Left ventricle myocardium inferior (tissue), 1 donor: ENCODE measurements at regions not wholly inside any gene's neighbourhood (a gene's known extent, or its start where the extent isn't known, plus 50 kb on each side); places are given as distances from the start of the nearest gene placed in this dataset.

Experiments used
- DNase-seq: peaks from one replicate; pipeline ENCODE4 v3.0.0-alpha.2; 2020
- H3K27ac ChIP-seq: fragments of 200-600 bp; replicated peaks from 2 replicates; pipeline ENCODE4 v1.8.0; 2021
- H3K27me3 ChIP-seq: fragments of 200-600 bp; 2 replicates; pipeline ENCODE4 v1.8.0; 2021; ENCODE audit warnings: low read depth
- H3K36me3 ChIP-seq: fragments of 200-600 bp; 2 replicates; pipeline ENCODE4 v1.8.0; 2021
- H3K4me1 ChIP-seq: fragments of 200-600 bp; 2 replicates; pipeline ENCODE4 v1.8.0; 2021
- H3K4me3 ChIP-seq: fragments of 200-600 bp; 2 replicates; pipeline ENCODE4 v1.8.0; 2021; ENCODE audit warnings: mild to moderate bottlenecking, moderate library complexity
- H3K9me3 ChIP-seq: fragments of 200-600 bp; replicated peaks from 2 replicates; pipeline ENCODE4 v1.8.0; 2021
- intact Hi-C: fragments of 100-400 bp; cut with micrococcal nuclease; formaldehyde crosslinking; loops from one replicate; pipeline ENCODE4 v1.11.0; 2022
- TF ChIP-seq, protein P1 (sequence below): fragments of 200-600 bp; IDR thresholded peaks from 2 replicates; pipeline ENCODE4 v1.8.0; 2021; ENCODE audit warnings: antibody characterized with exemption, mild to moderate bottlenecking, borderline replicate concordance
- donor health status: DM: no; HTN: yes; CAD: no; lungs with severe emphysema.

DNA sequence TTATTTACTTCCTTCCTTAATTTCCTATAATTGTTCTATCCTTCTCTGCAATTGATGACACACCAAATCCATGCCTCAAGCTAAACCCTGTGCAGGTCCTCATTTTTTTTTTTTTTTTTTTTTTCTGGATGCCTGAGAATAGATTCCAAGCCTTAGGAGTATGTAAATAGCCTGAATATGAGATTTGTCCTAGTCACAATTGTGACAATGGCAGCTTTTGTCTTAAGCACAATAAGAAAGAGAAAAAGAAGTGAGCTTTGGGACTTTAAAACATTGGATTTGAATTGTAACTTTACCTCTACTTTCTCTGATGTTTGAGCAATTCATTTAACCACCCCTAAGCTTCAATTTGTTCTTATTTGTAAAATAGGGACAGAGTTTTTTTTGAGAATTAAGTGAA lies 280.5 kb downstream of the TUSC1 start:
- no peak for DNase-seq
- Histone ChIP-seq H3K9me3 (no peaks in the 10 kb centered on the region), H3K4me1 (no peaks in the 10 kb centered on the region), H3K36me3 (no peaks in the 10 kb centered on the region), H3K27ac (no peak overlapping the region), H3K4me3 (no peak overlapping the region), H3K27me3 (no peaks in the 10 kb centered on the region)
- intact Hi-C loops: no loop called here
- TF ChIP-seq, protein P1, sequence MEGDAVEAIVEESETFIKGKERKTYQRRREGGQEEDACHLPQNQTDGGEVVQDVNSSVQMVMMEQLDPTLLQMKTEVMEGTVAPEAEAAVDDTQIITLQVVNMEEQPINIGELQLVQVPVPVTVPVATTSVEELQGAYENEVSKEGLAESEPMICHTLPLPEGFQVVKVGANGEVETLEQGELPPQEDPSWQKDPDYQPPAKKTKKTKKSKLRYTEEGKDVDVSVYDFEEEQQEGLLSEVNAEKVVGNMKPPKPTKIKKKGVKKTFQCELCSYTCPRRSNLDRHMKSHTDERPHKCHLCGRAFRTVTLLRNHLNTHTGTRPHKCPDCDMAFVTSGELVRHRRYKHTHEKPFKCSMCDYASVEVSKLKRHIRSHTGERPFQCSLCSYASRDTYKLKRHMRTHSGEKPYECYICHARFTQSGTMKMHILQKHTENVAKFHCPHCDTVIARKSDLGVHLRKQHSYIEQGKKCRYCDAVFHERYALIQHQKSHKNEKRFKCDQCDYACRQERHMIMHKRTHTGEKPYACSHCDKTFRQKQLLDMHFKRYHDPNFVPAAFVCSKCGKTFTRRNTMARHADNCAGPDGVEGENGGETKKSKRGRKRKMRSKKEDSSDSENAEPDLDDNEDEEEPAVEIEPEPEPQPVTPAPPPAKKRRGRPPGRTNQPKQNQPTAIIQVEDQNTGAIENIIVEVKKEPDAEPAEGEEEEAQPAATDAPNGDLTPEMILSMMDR: no peak

DNA sequence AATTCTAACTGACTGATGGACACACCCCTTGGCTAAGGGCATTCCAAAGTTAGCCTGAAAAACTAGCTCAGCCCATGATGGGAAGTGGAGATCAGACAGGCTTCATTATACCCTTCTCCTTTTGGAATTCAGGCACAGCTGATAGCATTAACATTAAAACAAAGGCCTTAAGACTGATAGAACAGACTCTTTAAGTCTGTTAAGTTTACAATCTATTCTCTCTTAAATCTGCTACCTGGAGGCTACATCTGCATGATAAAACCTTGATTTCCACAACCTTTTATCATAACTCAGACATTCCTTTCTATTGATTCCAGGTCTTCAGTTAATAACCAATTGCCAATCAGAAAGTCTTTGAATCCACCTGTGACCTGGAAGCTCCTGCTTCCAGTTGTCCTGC lies 281.4 kb downstream of the TUSC1 start:
- no peak for DNase-seq
- no peak overlapping the region for H3K4me3 ChIP-seq
- H3K4me1 ChIP-seq: no peaks in the 10 kb centered on the region
- no peaks in the 10 kb centered on the region for H3K27me3 ChIP-seq
- H3K36me3 ChIP-seq: no peaks in the 10 kb centered on the region
- no peaks in the 10 kb centered on the region for H3K9me3 ChIP-seq
- H3K27ac ChIP-seq: no peak overlapping the region
- intact Hi-C loops: no loop called here
- TF ChIP-seq, protein P1: no peak

DNA sequence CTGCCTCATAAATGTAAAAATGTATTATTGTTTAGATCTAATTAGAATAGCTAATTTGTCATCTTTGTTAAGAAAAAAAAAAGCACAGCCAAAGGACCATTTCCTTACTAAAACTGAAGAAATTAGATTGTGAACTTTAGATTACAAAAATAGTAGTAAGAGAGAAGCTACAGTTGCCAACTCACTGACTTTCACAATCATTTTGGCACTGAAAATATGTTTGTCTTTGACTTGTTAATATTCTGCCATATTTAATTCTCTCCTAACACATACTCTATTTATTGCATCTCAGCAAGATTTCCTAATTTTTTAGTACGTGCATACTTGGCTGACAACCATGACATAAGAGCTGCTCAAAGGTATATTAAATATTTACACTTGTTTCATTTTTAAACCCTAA lies 297.1 kb downstream of the TUSC1 start:
- no peak for DNase-seq
- TF ChIP-seq, protein P1: no peak
- no peaks in the 10 kb centered on the region for H3K9me3 ChIP-seq
- no peaks in the 10 kb centered on the region for H3K27me3 ChIP-seq
- H3K27ac ChIP-seq: no peak overlapping the region
- no peak overlapping the region for H3K4me3 ChIP-seq
- no peaks in the 10 kb centered on the region for H3K4me1 ChIP-seq
- intact Hi-C loops: no loop called here
- H3K36me3 ChIP-seq: no peaks in the 10 kb centered on the region

DNA sequence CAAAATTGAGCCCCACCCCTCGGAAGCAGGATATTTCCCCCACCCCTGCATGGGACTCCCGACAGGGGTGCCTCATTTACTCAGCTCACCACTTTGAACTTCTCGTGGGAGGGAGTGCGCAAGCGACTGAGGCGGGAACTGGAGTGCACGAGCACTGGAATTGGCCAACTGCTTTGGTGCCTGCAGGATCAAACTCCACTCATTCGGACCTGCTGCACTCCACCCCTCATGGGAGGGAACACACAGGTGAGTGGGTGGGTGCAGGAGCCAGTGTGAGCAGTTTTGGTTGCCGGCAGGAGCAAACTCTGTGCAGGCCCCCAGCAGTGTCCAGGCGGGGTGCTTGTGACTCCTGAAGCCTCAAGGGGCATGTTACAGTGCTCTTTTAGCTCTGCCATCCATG lies 301.2 kb downstream of the TUSC1 start:
- no peaks in the 10 kb centered on the region for H3K4me1 ChIP-seq
- no peaks in the 10 kb centered on the region for H3K36me3 ChIP-seq
- TF ChIP-seq, protein P1: no peak
- no peak for DNase-seq
- peaks cover 14% of the 10 kb centered on the region for H3K9me3 ChIP-seq
- no peaks in the 10 kb centered on the region for H3K27me3 ChIP-seq
- intact Hi-C loops: no loop called here
- no peak overlapping the region for H3K27ac ChIP-seq
- no peak overlapping the region for H3K4me3 ChIP-seq

DNA sequence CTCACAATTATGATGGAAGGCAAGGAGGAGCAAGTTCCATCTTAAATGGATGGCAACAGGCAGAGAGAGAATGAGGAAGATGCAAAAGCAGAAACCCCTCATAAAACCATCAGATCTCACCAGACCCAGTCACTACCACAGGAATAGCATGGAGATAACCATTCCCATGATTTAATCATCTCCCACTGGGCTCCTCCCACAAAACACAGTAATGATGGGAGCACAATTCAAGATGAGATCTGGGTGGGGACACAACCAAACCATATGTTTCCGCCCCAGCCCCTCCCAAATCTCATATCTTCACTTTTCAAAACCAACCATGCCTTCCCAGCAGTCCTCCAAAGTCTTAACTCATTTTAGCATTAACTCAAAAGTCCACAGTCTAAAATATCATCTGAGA lies 304.0 kb downstream of the TUSC1 start:
- H3K36me3 ChIP-seq: no peaks in the 10 kb centered on the region
- H3K4me3 ChIP-seq: no peak overlapping the region
- intact Hi-C loops: no loop called here
- no peaks in the 10 kb centered on the region for H3K27me3 ChIP-seq
- no peak overlapping the region for H3K27ac ChIP-seq
- TF ChIP-seq, protein P1: no peak
- DNase-seq: no peak
- H3K4me1 ChIP-seq: no peaks in the 10 kb centered on the region
- H3K9me3 ChIP-seq: peaks cover 14% of the 10 kb centered on the region

DNA sequence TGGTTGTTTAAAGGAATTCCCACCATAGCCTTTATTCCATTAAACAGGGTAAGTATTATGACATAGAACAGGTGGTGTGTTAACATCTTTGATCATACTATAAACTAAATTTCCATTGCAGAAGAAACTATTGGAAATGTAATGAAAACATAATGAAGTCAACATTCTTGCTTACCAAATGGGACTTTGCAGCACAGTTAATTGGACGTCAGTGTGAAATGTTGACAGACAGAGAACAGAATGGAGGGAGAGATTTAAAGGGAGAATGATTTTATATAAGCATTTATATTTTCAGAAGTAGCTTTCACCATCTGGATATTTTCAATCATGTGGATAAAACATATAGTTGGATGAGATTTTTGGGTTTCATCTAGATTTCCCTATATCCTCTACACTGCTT lies 311.3 kb downstream of the TUSC1 start:
- TF ChIP-seq, protein P1: no peak
- Histone ChIP-seq H3K27ac (no peak overlapping the region), H3K9me3 (no peaks in the 10 kb centered on the region), H3K4me1 (no peaks in the 10 kb centered on the region), H3K36me3 (no peaks in the 10 kb centered on the region), H3K27me3 (no peaks in the 10 kb centered on the region), H3K4me3 (no peak overlapping the region)
- DNase-seq: no peak
- intact Hi-C loops: no loop called here
